ENCODE measurements at regions not wholly inside any gene's neighbourhood (a gene's known extent, or its start where the extent isn't known, plus 50 kb on each side); places are given as distances from the start of the nearest gene placed in this dataset.

- Histone ChIP-seq H3K9me3 (ENCODE audit: control insufficient read depth, insufficient read depth, low read length) (no peaks in the 10 kb centered on the region), H4K20me1 (ENCODE audit: control insufficient read depth, insufficient read depth, low read depth, low read length) (no peaks in the 10 kb centered on the region), H3K4me2 (ENCODE audit: low read length) (no peak overlapping the region), H3K4me3 (ENCODE audit: low read length) (no peak overlapping the region), H3K36me3 (ENCODE audit: control insufficient read depth, low read length) (no peaks in the 10 kb centered on the region), H3K27ac (ENCODE audit: low read depth, low read length) (no peak overlapping the region), H3K4me1 (ENCODE audit: control insufficient read depth, low read length) (no peaks in the 10 kb centered on the region), H3K27me3 (ENCODE audit: control insufficient read depth, low read length) (no peaks in the 10 kb centered on the region), H3K79me2 (ENCODE audit: control insufficient read depth, low read length) (no peaks in the 10 kb centered on the region), H3K9me2 (replicated peaks; ENCODE audit: control insufficient read depth, low read length) (no peaks in the 10 kb centered on the region), H3F3A (ENCODE audit: control insufficient read depth, insufficient read depth) (no peaks in the 10 kb centered on the region)
- TF ChIP-seq CTCF (IDR thresholded peaks at IDR 0.05; ENCODE audit: low read depth, low read length, poor library complexity, severe bottlenecking), result no peak
- TF ChIP-seq EZH2phosphoT487 (IDR thresholded peaks at IDR 0.05; ENCODE audit: borderline replicate concordance, low read length), result no peak
Observed at GRCh38 chr22:49106842-49107152, 720.9 kb downstream of the BRD1 start.

GRCh38 chr22:49106096-49106841 is 721.4 kb downstream of the BRD1 start:
- no peaks in the 10 kb centered on the region for H3K9me3 ChIP-seq (ENCODE audit: control insufficient read depth, insufficient read depth, low read length)
- no peak overlapping the region for H3K4me2 ChIP-seq (ENCODE audit: low read length)
- H3K4me3 ChIP-seq (ENCODE audit: low read length), result no peak overlapping the region
- no peaks in the 10 kb centered on the region for H3F3A ChIP-seq (ENCODE audit: control insufficient read depth, insufficient read depth)
- no peaks in the 10 kb centered on the region for H3K79me2 ChIP-seq (ENCODE audit: control insufficient read depth, low read length)
- no peaks in the 10 kb centered on the region for H3K9me2 ChIP-seq (replicated peaks; ENCODE audit: control insufficient read depth, low read length)
- H3K4me1 ChIP-seq (ENCODE audit: control insufficient read depth, low read length), result no peaks in the 10 kb centered on the region
- no peaks in the 10 kb centered on the region for H4K20me1 ChIP-seq (ENCODE audit: control insufficient read depth, insufficient read depth, low read depth, low read length)
- no peak overlapping the region for H3K27ac ChIP-seq (ENCODE audit: low read depth, low read length)
- H3K27me3 ChIP-seq (ENCODE audit: control insufficient read depth, low read length), result no peaks in the 10 kb centered on the region
- TF ChIP-seq EZH2phosphoT487 (IDR thresholded peaks at IDR 0.05; ENCODE audit: borderline replicate concordance, low read length) (no peak), CTCF (IDR thresholded peaks at IDR 0.05; ENCODE audit: low read depth, low read length, poor library complexity, severe bottlenecking) (no peak)
- H3K36me3 ChIP-seq (ENCODE audit: control insufficient read depth, low read length), result no peaks in the 10 kb centered on the region

- H3K27ac ChIP-seq (ENCODE audit: low read depth, low read length), result no peak overlapping the region
- no peaks in the 10 kb centered on the region for H3K4me1 ChIP-seq (ENCODE audit: control insufficient read depth, low read length)
- no peak overlapping the region for H3K4me2 ChIP-seq (ENCODE audit: low read length)
- no peaks in the 10 kb centered on the region for H4K20me1 ChIP-seq (ENCODE audit: control insufficient read depth, insufficient read depth, low read depth, low read length)
- no peaks in the 10 kb centered on the region for H3K9me2 ChIP-seq (replicated peaks; ENCODE audit: control insufficient read depth, low read length)
- TF ChIP-seq EZH2phosphoT487 (IDR thresholded peaks at IDR 0.05; ENCODE audit: borderline replicate concordance, low read length) (no peak), CTCF (IDR thresholded peaks at IDR 0.05; ENCODE audit: low read depth, low read length, poor library complexity, severe bottlenecking) (no peak)
- no peaks in the 10 kb centered on the region for H3K79me2 ChIP-seq (ENCODE audit: control insufficient read depth, low read length)
- H3K9me3 ChIP-seq (ENCODE audit: control insufficient read depth, insufficient read depth, low read length), result no peaks in the 10 kb centered on the region
- H3K4me3 ChIP-seq (ENCODE audit: low read length), result no peak overlapping the region
- H3F3A ChIP-seq (ENCODE audit: control insufficient read depth, insufficient read depth), result no peaks in the 10 kb centered on the region
- no peaks in the 10 kb centered on the region for H3K36me3 ChIP-seq (ENCODE audit: control insufficient read depth, low read length)
- H3K27me3 ChIP-seq (ENCODE audit: control insufficient read depth, low read length), result no peaks in the 10 kb centered on the region
Observed at GRCh38 chr22:49104434-49104833, 723.2 kb downstream of the BRD1 start.
